AG04449 (cell line): ENCODE measurements at regions not wholly inside any gene's neighbourhood (a gene's known extent, or its start where the extent isn't known, plus 50 kb on each side); places are given as distances from the start of the nearest gene placed in this dataset.
"Not testable (repeated sequence)": the region's sequence is repeated elsewhere in the genome, so short reads cannot be mapped to it uniquely, and the experiment has no call there.

ENCODE experiments used
- CTCF ChIA-PET: fragments of 350-600 bp; formaldehyde crosslinking; extraction: SDS; loops from one replicate; lab custom pipeline; 2021; ENCODE audit warnings: antibody characterized with exemption; lab: Yijun Ruan, JAX
- POLR2A ChIA-PET: fragments of 400-600, 350-600 bp; formaldehyde crosslinking; extraction: SDS; loops from one replicate; lab custom pipeline; 2020; ENCODE audit warnings: antibody characterized with exemption, inconsistent platforms; lab: Yijun Ruan, JAX
- DNase-seq: peaks from one replicate; pipeline ENCODE4 v3.0.0-alpha.2; 2010; ENCODE audit warnings: low read depth, low spot score
- H3K4me3 ChIP-seq: 2 replicates; pipeline ENCODE4 v1.5.1; 2011; ENCODE audit warnings: low read depth, mild to moderate bottlenecking, control low read depth, low read length
- CTCF ChIP-seq: IDR thresholded peaks from one replicate; pipeline ENCODE4 v1.5.1; 2011; ENCODE audit warnings: mild to moderate bottlenecking, moderate library complexity, low read length, control low read depth, inconsistent platforms; ENCODE audit not compliant: insufficient read depth; ENCODE audit errors: missing control alignments

DNA sequence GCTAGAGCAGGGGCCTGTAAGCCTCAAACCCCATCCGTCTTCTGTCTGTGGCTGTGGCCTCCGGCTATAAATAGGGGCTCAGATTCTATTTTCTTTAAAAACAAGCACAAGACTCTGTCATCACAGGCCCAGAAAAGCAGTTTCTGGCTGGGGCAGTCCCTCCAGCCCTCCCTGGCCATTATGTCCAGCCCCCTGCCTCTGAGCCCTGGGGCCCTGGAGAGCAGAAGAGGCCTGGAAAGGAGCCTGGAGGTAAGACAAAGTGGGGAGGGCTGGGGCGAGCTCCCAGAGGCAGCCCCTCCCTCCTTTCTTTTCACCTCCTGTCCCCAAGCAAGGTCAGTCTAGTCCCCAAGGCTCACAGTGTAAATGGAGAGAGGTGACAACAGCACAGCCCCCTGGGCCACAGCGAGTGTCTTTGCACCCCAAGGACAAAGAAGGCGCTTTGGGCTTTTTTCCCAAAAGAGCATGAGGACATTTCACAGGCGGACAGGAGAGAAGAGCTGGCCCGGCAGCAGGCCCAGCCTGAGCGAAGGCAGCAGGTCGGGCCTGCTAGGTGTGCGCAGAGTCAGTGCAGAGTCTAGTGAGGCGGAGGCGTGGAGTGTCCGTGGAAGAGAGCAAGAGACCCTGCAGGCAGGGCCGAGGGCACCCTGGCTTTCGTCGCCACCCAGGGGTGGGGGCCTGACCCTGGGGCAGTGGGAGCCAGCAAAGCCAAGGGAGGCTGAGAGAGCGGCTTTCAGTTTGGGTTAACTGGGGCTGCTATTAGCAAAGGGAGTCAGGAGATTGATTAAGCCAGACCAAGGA is 188.3 kb downstream of the TBC1D2B start:
- POLR2A ChIA-PET, result no interaction called here
- DNase-seq, result no peak
- CTCF ChIA-PET, result interaction anchor here (1.2 kb wide), 1 partner anchor 21 kb away, joined by 3 read pairs; no protein-coding TSS in a partner anchor
- no peak overlapping the region for H3K4me3 ChIP-seq
- TF ChIP-seq CTCF, result no peak

DNA sequence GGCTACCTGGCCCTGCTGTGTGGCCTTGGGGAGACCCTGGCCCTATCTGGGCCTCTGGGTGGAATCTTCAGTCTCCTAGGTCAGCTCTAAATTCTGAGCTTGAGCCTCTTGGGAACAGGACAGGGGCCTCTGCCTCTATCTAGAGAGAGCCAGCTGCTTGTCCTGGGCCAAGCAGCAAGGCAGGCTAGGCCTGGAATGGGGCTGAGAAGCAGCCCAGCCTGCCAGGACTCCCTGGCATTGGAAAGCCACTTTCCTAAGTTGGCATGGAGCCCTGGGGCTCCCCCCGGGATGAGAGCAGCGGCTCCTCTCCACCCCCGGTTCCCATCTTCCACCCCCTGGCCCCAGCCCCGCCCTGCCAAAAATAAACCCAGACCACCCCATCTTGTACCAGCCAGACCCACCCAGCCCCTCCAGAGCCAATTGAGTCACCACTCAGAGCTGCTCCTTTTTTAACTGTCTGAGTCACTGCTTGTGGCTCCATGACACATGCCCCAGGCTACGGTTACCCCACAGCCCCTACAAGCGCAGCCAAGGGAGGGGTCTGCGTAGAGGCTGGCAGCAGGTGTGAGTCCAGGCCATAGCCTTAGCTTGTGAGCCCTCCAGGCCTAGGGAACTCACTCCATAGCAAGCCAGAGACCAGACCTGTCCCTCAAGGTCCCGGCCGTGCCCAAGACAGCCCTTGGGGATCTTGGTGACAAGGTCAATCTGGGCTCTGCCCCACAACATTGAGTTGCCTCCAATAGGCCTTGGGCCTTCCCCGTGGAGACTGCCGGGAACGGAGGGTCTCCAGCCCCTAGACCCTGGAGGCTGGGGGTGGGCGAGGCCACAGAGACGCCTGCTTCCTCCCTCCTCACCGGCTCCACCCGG is 189.7 kb downstream of the TBC1D2B start:
- DNase-seq, H3K4me3 ChIP-seq: not testable (repeated sequence)
- ChIA-PET POLR2A (interaction anchor here (0.7 kb wide), 1 partner anchor 73 kb away, joined by 3 read pairs; no protein-coding TSS in a partner anchor), CTCF (interaction anchor here (2.6 kb wide), 1 partner anchor 14 kb away, joined by 11 read pairs; no protein-coding TSS in a partner anchor)

- CTCF ChIA-PET, result interaction anchor here (2.6 kb wide), 1 partner anchor 15 kb away, joined by 11 read pairs; no protein-coding TSS in a partner anchor
- TF ChIP-seq CTCF, result no peak
- no peak for DNase-seq
- H3K4me3 ChIP-seq, result no peak overlapping the region
- POLR2A ChIA-PET, result no interaction called here
Measured at GRCh38 chr15:77886805-77887448, 190.6 kb downstream of the TBC1D2B start.

- DNase-seq, POLR2A ChIA-PET, H3K4me3 ChIP-seq: not testable (repeated sequence)
- CTCF ChIA-PET, result interaction anchor here (2.6 kb wide), 1 partner anchor 16 kb away, joined by 11 read pairs; no protein-coding TSS in a partner anchor
Measured at GRCh38 chr15:77885877-77886500, 191.5 kb downstream of the TBC1D2B start.

DNA sequence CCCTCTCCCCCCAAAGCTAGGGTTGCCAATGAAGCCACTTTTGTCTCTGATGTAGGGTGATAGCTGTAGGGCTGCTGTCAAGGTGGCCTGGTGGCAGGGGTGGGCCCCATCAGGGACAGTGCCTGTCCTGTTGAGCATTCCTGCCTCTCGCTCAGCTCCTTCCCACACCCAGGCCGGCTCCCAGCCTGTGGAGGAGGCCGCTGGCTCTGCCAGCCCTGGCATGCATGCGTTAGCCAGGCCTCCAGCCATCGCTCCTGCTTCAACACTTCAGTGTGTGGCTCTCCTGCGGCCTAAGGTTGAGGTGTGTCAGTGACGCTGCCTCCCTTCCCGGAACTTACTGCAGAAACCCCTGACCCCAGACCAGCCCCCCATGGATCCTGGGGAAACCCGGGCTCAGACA is 194.5 kb downstream of the TBC1D2B start:
- POLR2A ChIA-PET, H3K4me3 ChIP-seq, DNase-seq: not testable (repeated sequence)
- CTCF ChIA-PET, result interaction anchor here (1.1 to 1.7 kb wide), 3 partner anchors 9 to 20 kb away, joined by 3 to 4 read pairs (median 3); no protein-coding TSS in a partner anchor

DNA sequence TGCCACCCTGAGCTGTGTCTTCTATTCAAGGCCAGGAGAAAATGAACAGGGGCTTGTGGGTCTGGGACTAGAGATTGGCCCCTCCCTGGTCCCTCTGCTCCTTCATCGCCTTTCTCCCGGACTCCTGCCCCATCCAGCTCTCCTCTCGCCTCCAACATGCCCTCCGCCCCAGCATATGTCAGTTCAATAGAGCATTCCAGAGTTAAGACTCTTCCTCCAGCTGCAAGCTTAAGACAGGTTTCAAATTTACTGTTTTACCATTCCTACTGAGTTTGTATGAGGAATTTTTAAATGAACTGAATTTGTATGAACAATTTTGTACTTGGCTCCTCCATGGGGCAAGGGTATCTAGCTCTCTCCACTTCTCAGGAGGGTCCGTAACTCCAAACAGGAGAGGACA is 195.6 kb downstream of the TBC1D2B start:
- no peak for TF ChIP-seq CTCF
- POLR2A ChIA-PET, result no interaction called here
- no peak for DNase-seq
- H3K4me3 ChIP-seq, result no peak overlapping the region
- CTCF ChIA-PET, result interaction anchor here (1.1 to 1.7 kb wide), 2 partner anchors 12 to 21 kb away, joined by 3 to 4 read pairs; no protein-coding TSS in a partner anchor

DNA sequence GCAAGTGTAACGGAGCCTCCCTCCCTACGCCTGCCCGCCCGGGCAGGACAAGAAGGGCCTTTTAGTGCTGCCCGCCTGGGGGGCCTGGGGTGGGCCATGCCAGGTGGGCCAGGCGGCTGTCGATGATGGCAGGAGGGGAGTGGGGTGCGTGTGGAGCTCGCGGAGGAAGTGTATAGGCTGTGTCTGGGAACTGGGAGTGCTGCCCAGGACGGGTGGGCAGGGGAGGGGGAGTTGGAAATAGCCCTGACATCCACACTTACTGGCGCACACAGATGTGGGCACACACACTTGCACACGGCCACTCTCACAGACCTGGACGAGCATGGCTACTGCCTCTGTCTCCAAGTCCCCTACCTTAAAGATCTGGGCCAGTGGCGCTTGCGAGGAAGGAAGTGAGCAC is 196.0 kb downstream of the TBC1D2B start:
- POLR2A ChIA-PET, DNase-seq, H3K4me3 ChIP-seq: not testable (repeated sequence)
- CTCF ChIA-PET, result interaction anchor here (1.7 kb wide), 1 partner anchor 21 kb away, joined by 4 read pairs; no protein-coding TSS in a partner anchor

GRCh38 chr15:77879466-77879865 is 198.0 kb downstream of the TBC1D2B start:
- CTCF ChIA-PET, DNase-seq, POLR2A ChIA-PET, H3K4me3 ChIP-seq: not testable (repeated sequence)
